GM19193 (cell line): ENCODE measurements at regions not wholly inside any gene's neighbourhood (a gene's known extent, or its start where the extent isn't known, plus 50 kb on each side); places are given as distances from the start of the nearest gene placed in this dataset.

Experiments used
- POLR2A ChIP-seq: IDR thresholded peaks from 4 replicates; pipeline ENCODE4 v1.6.1; 2011; ENCODE audit not compliant: insufficient read depth, insufficient read length; ENCODE audit errors: extremely low read depth

GRCh38 chr12:68984796-68985573 is 52.0 kb upstream of the CPM start:
- TF ChIP-seq POLR2A, result no peak

- TF ChIP-seq POLR2A, result no peak
Measured at GRCh38 chr12:68998041-68998440, 65.1 kb upstream of the CPM start.

GRCh38 chr12:69000074-69000473 is 67.1 kb upstream of the CPM start:
- no peak for TF ChIP-seq POLR2A

GRCh38 chr12:69000540-69001243 is 67.7 kb upstream of the CPM start:
- no peak for TF ChIP-seq POLR2A

GRCh38 chr12:69001251-69001650 is 68.3 kb upstream of the CPM start:
- TF ChIP-seq POLR2A, result no peak

GRCh38 chr12:69002969-69003368 is 70.0 kb upstream of the CPM start:
- no peak for TF ChIP-seq POLR2A

GRCh38 chr12:69003991-69004390 is 71.0 kb upstream of the CPM start:
- TF ChIP-seq POLR2A, result no peak

GRCh38 chr12:69007101-69007854 is 74.3 kb upstream of the CPM start:
- TF ChIP-seq POLR2A, result no peak

- TF ChIP-seq POLR2A, result no peak
Measured at GRCh38 chr12:69007855-69008351, 74.9 kb upstream of the CPM start.

- no peak for TF ChIP-seq POLR2A
Measured at GRCh38 chr12:69008520-69008919, 75.5 kb upstream of the CPM start.

GRCh38 chr12:69014047-69014446 is 81.1 kb upstream of the CPM start:
- no peak for TF ChIP-seq POLR2A

GRCh38 chr12:69015017-69015416 is 82.0 kb upstream of the CPM start:
- TF ChIP-seq POLR2A, result no peak

- TF ChIP-seq POLR2A, result no peak
Measured at GRCh38 chr12:69015831-69016230, 82.9 kb upstream of the CPM start.

GRCh38 chr12:69019082-69019481 is 86.1 kb upstream of the CPM start:
- no peak for TF ChIP-seq POLR2A

- no peak for TF ChIP-seq POLR2A
Measured at GRCh38 chr12:69019910-69020309, 86.9 kb upstream of the CPM start.

GRCh38 chr12:69022674-69023073 is 89.7 kb upstream of the CPM start:
- no peak for TF ChIP-seq POLR2A

GRCh38 chr12:69023840-69024239 is 90.9 kb upstream of the CPM start:
- no peak for TF ChIP-seq POLR2A
